ENCODE measurements at regions not wholly inside any gene's neighbourhood (a gene's known extent, or its start where the extent isn't known, plus 50 kb on each side); places are given as distances from the start of the nearest gene placed in this dataset.

DNA sequence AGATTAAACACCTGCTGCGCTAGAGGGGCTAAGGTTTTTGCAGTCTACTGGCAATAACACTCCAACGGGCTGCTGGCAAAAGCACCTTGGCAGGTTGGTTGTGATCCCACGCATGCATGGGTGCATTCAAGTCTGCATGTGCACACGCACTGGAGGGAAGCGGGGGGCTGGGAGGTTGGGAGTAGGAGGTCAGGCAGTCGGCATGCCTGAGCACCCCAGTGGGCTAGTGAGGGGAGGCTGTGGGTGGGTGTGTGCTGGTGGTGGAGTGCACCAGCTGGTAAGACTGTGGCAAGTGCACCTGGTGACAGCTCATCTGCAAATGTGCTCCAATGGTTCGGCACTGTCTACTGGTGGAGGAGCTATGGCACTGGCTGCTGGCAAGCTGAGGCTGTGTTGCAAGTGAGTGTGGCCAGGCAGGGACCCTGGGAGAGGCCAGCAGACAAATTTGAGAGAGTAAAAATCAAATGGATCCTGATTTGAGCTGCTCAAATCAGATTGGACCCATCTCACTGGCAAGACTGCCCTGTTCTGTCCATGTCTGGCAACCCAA, 460.6 kb upstream of the DSEL start:
- TF ChIP-seq CTCF (IDR thresholded peaks at IDR 0.05; ENCODE audit: unreplicated experiment): no peak
- intact Hi-C loops (cut with micrococcal nuclease; ENCODE audit: unreplicated experiment): no loop called here
- no peaks in the 10 kb centered on the region for H3K36me3 Mint-ChIP-seq (ENCODE audit: insufficient read depth, unreplicated experiment)
- H3K27ac Mint-ChIP-seq (ENCODE audit: unreplicated experiment): no peak overlapping the region
- H3K4me3 Mint-ChIP-seq (ENCODE audit: low read depth, unreplicated experiment): no peak overlapping the region
- H3K4me1 Mint-ChIP-seq (ENCODE audit: low read depth, unreplicated experiment): no peaks in the 10 kb centered on the region
- CTCF ChIA-PET: no interaction called here
- no peak for DNase-seq
- no peaks in the 10 kb centered on the region for H3K27me3 Mint-ChIP-seq (ENCODE audit: unreplicated experiment)
- H3K9me3 Mint-ChIP-seq (ENCODE audit: low read depth, unreplicated experiment): no peaks in the 10 kb centered on the region
- BruUV-seq (replicated peaks): no TSS peak

- Mint-ChIP-seq H3K27ac (ENCODE audit: unreplicated experiment) (no peak overlapping the region), H3K4me3 (ENCODE audit: low read depth, unreplicated experiment) (no peak overlapping the region), H3K27me3 (ENCODE audit: unreplicated experiment) (no peaks in the 10 kb centered on the region), H3K4me1 (ENCODE audit: low read depth, unreplicated experiment) (no peaks in the 10 kb centered on the region), H3K36me3 (ENCODE audit: insufficient read depth, unreplicated experiment) (no peaks in the 10 kb centered on the region), H3K9me3 (ENCODE audit: low read depth, unreplicated experiment) (no peaks in the 10 kb centered on the region)
- CTCF ChIA-PET: no interaction called here
- no peak for DNase-seq
- intact Hi-C loops (cut with micrococcal nuclease; ENCODE audit: unreplicated experiment): no loop called here
- no TSS peak for BruUV-seq (replicated peaks)
- TF ChIP-seq CTCF (IDR thresholded peaks at IDR 0.05; ENCODE audit: unreplicated experiment): no peak
Observed at GRCh38 chr18:67973916-67974315, 457.4 kb upstream of the DSEL start.

- BruUV-seq (replicated peaks): no TSS peak
- no peak for DNase-seq
- H3K27me3 Mint-ChIP-seq (ENCODE audit: unreplicated experiment): no peaks in the 10 kb centered on the region
- no peaks in the 10 kb centered on the region for H3K9me3 Mint-ChIP-seq (ENCODE audit: low read depth, unreplicated experiment)
- H3K36me3 Mint-ChIP-seq (ENCODE audit: insufficient read depth, unreplicated experiment): no peaks in the 10 kb centered on the region
- TF ChIP-seq CTCF (IDR thresholded peaks at IDR 0.05; ENCODE audit: unreplicated experiment): no peak
- no peak overlapping the region for H3K27ac Mint-ChIP-seq (ENCODE audit: unreplicated experiment)
- no peaks in the 10 kb centered on the region for H3K4me1 Mint-ChIP-seq (ENCODE audit: low read depth, unreplicated experiment)
- no peak overlapping the region for H3K4me3 Mint-ChIP-seq (ENCODE audit: low read depth, unreplicated experiment)
- CTCF ChIA-PET: no interaction called here
- intact Hi-C loops (cut with micrococcal nuclease; ENCODE audit: unreplicated experiment): no loop called here
Observed at GRCh38 chr18:67969458-67969857, 452.9 kb upstream of the DSEL start.

DNA sequence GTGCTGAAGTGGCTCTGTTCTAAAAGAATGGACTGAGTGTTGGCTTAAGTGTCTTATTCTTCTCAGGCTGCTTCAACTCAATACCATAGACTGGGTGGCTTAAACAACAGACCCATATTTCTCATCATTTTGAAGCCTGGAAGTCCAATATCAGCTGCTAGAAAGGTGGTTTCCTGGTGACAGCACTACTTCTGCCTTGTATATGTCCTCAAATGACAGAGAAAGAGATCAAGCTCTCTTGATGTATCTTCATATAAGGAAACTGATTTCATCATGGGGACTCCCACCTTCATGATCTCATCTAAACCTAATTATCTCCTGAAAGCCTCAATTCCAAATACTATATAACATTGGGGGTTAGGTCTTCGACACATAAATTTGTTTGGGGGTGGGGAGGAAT, 449.7 kb upstream of the DSEL start:
- no peak overlapping the region for H3K4me3 Mint-ChIP-seq (ENCODE audit: low read depth, unreplicated experiment)
- no peaks in the 10 kb centered on the region for H3K27me3 Mint-ChIP-seq (ENCODE audit: unreplicated experiment)
- no TSS peak for BruUV-seq (replicated peaks)
- no peak overlapping the region for H3K27ac Mint-ChIP-seq (ENCODE audit: unreplicated experiment)
- no peaks in the 10 kb centered on the region for H3K9me3 Mint-ChIP-seq (ENCODE audit: low read depth, unreplicated experiment)
- H3K4me1 Mint-ChIP-seq (ENCODE audit: low read depth, unreplicated experiment): no peaks in the 10 kb centered on the region
- DNase-seq: no peak
- intact Hi-C loops (cut with micrococcal nuclease; ENCODE audit: unreplicated experiment): no loop called here
- CTCF ChIA-PET: no interaction called here
- TF ChIP-seq CTCF (IDR thresholded peaks at IDR 0.05; ENCODE audit: unreplicated experiment): no peak
- no peaks in the 10 kb centered on the region for H3K36me3 Mint-ChIP-seq (ENCODE audit: insufficient read depth, unreplicated experiment)
